Astrocyte (in vitro differentiated cells and primary cell): ENCODE measurements at regions not wholly inside any gene's neighbourhood (a gene's known extent, or its start where the extent isn't known, plus 50 kb on each side); places are given as distances from the start of the nearest gene placed in this dataset.
A peak's percentile ranks its signal among the peaks of the same experiment; 100 is the strongest.

Experiments used
- DNase-seq: peaks from one replicate; pipeline ENCODE4 v3.0.0-alpha.2; 2010; ENCODE audit warnings: low read depth
- FAIRE-seq: peaks from 2 replicates; lab custom pipeline; 2011; peaks lifted over from hg19 to GRCh38; lab: Jason Lieb, UNC
- H2AFZ ChIP-seq: 2 replicates; pipeline ENCODE4 v1.6.0; 2012; ENCODE audit warnings: low read depth, low read length, inconsistent platforms
- H3K27ac ChIP-seq: 2 replicates; pipeline ENCODE4 v1.5.1; 2011; ENCODE audit warnings: low read depth, low read length, inconsistent platforms
- H3K27me3 ChIP-seq: 2 replicates; pipeline ENCODE4 v1.6.0; 2011; ENCODE audit warnings: low read length, inconsistent platforms; ENCODE audit not compliant: insufficient read depth
- H3K36me3 ChIP-seq: 2 replicates; pipeline ENCODE4 v1.5.1; 2011; ENCODE audit warnings: low read length, inconsistent platforms; ENCODE audit not compliant: insufficient read depth
- H3K4me1 ChIP-seq: 2 replicates; pipeline ENCODE4 v1.5.1; 2011; ENCODE audit warnings: low read length, inconsistent platforms; ENCODE audit not compliant: insufficient read depth
- H3K4me2 ChIP-seq: 2 replicates; pipeline ENCODE4 v1.6.0; 2012; ENCODE audit warnings: low read length, inconsistent platforms
- H3K4me3 ChIP-seq: 2 replicates; pipeline ENCODE4 v1.5.1; 2011; ENCODE audit warnings: low read depth, mild to moderate bottlenecking, low read length, inconsistent platforms; ENCODE audit not compliant: insufficient read depth
- H3K79me2 ChIP-seq: 2 replicates; pipeline ENCODE4 v1.6.0; 2012; ENCODE audit warnings: mild to moderate bottlenecking, low read length, inconsistent platforms; ENCODE audit not compliant: insufficient read depth
- H3K9ac ChIP-seq: 2 replicates; pipeline ENCODE4 v1.6.0; 2012; ENCODE audit warnings: mild to moderate bottlenecking, low read length, inconsistent platforms
- H3K9me3 ChIP-seq: 2 replicates; pipeline ENCODE4 v1.5.1; 2012; ENCODE audit warnings: low read depth, mild to moderate bottlenecking, low read length, inconsistent platforms; ENCODE audit not compliant: insufficient read depth
- H4K20me1 ChIP-seq: 2 replicates; pipeline ENCODE4 v1.6.0; 2012; ENCODE audit warnings: low read length, inconsistent platforms; ENCODE audit not compliant: insufficient read depth
- H3K27ac Mint-ChIP-seq: one replicate; pipeline ENCODE4 v1.8.0; 2021; ENCODE audit warnings: mild to moderate bottlenecking, mixed read lengths; ENCODE audit not compliant: unreplicated experiment
- H3K27me3 Mint-ChIP-seq: one replicate; pipeline ENCODE4 v1.8.0; 2021; ENCODE audit warnings: low read depth, mixed read lengths; ENCODE audit not compliant: unreplicated experiment
- H3K36me3 Mint-ChIP-seq: one replicate; pipeline ENCODE4 v1.8.0; 2021; ENCODE audit warnings: low read depth, mixed read lengths; ENCODE audit not compliant: unreplicated experiment
- H3K4me1 Mint-ChIP-seq: one replicate; pipeline ENCODE4 v1.8.0; 2021; ENCODE audit warnings: low read depth, mixed read lengths; ENCODE audit not compliant: unreplicated experiment
- H3K4me3 Mint-ChIP-seq: one replicate; pipeline ENCODE4 v1.8.0; 2021; ENCODE audit warnings: mild to moderate bottlenecking, moderate library complexity, mixed read lengths; ENCODE audit not compliant: unreplicated experiment
- H3K9me3 Mint-ChIP-seq: one replicate; pipeline ENCODE4 v1.8.0; 2021; ENCODE audit warnings: mild to moderate bottlenecking, mixed read lengths; ENCODE audit not compliant: unreplicated experiment
- CTCF ChIP-seq: IDR thresholded peaks from 2 replicates; pipeline ENCODE4 v1.5.1; 2011; ENCODE audit warnings: low read depth, mild to moderate bottlenecking, inconsistent platforms, low read length, moderate library complexity; ENCODE audit not compliant: insufficient read depth
- EZH2 ChIP-seq: IDR thresholded peaks from 2 replicates; pipeline ENCODE4 v1.6.1; 2012; ENCODE audit warnings: mild to moderate bottlenecking, low read length, inconsistent platforms; ENCODE audit not compliant: insufficient read depth

GRCh38 chr12:4041187-4041885 lies 168.1 kb upstream of the PARP11 start:
- FAIRE-seq (no peak), DNase-seq (no peak)
- Histone ChIP-seq H3K27ac (no peak overlapping the region), H3K27me3 (peaks cover 6% of the 10 kb centered on the region), H4K20me1 (no peaks in the 10 kb centered on the region), H3K9me3 (no peaks in the 10 kb centered on the region), H3K4me3 (no peak overlapping the region), H3K79me2 (no peaks in the 10 kb centered on the region), H3K4me1 (no peaks in the 10 kb centered on the region), H3K9ac (no peak overlapping the region), H3K4me2 (no peak overlapping the region), H2AFZ (no peak overlapping the region), H3K36me3 (no peaks in the 10 kb centered on the region)
- TF ChIP-seq CTCF: no peak
- TF ChIP-seq EZH2: no peak
- no peak overlapping the region for H3K4me3 Mint-ChIP-seq
- peaks cover 8% of the 10 kb centered on the region for H3K36me3 Mint-ChIP-seq
- no peaks in the 10 kb centered on the region for H3K4me1 Mint-ChIP-seq
- peaks cover 10% of the 10 kb centered on the region for H3K9me3 Mint-ChIP-seq
- peaks cover 66% of the 10 kb centered on the region for H3K27me3 Mint-ChIP-seq
- no peak overlapping the region for H3K27ac Mint-ChIP-seq

GRCh38 chr12:4039931-4040330 lies 166.7 kb upstream of the PARP11 start:
- Histone ChIP-seq H3K4me3 (no peak overlapping the region), H3K4me1 (no peaks in the 10 kb centered on the region), H3K27ac (no peak overlapping the region), H4K20me1 (no peaks in the 10 kb centered on the region), H2AFZ (no peak overlapping the region), H3K79me2 (no peaks in the 10 kb centered on the region), H3K9ac (no peak overlapping the region), H3K27me3 (peaks cover 6% of the 10 kb centered on the region), H3K9me3 (no peaks in the 10 kb centered on the region), H3K4me2 (no peak overlapping the region), H3K36me3 (no peaks in the 10 kb centered on the region)
- H3K36me3 Mint-ChIP-seq: peaks cover 8% of the 10 kb centered on the region
- H3K27ac Mint-ChIP-seq: no peak overlapping the region
- no peaks in the 10 kb centered on the region for H3K4me1 Mint-ChIP-seq
- H3K27me3 Mint-ChIP-seq: peaks cover 64% of the 10 kb centered on the region
- no peak for FAIRE-seq
- no peak for DNase-seq
- H3K9me3 Mint-ChIP-seq: peaks cover 7% of the 10 kb centered on the region
- TF ChIP-seq EZH2 (no peak), CTCF (no peak)
- no peak overlapping the region for H3K4me3 Mint-ChIP-seq

GRCh38 chr12:4037747-4038312 lies 164.6 kb upstream of the PARP11 start:
- Histone ChIP-seq H3K4me1 (no peaks in the 10 kb centered on the region), H3K36me3 (no peaks in the 10 kb centered on the region), H4K20me1 (no peaks in the 10 kb centered on the region), H2AFZ (no peak overlapping the region), H3K27ac (no peak overlapping the region), H3K9ac (no peak overlapping the region), H3K4me3 (no peak overlapping the region), H3K4me2 (no peak overlapping the region), H3K27me3 (peaks cover 26% of the 10 kb centered on the region), H3K79me2 (no peaks in the 10 kb centered on the region), H3K9me3 (no peaks in the 10 kb centered on the region)
- H3K9me3 Mint-ChIP-seq: no peaks in the 10 kb centered on the region
- FAIRE-seq: no peak
- no peak overlapping the region for H3K27ac Mint-ChIP-seq
- H3K27me3 Mint-ChIP-seq: peaks cover 65% of the 10 kb centered on the region
- DNase-seq: no peak
- no peak overlapping the region for H3K4me3 Mint-ChIP-seq
- no peaks in the 10 kb centered on the region for H3K36me3 Mint-ChIP-seq
- peaks cover 4% of the 10 kb centered on the region for H3K4me1 Mint-ChIP-seq
- TF ChIP-seq EZH2: no peak
- TF ChIP-seq CTCF: peak; percentile 75
